Astrocyte (in vitro differentiated cells and primary cell): ENCODE measurements at regions not wholly inside any gene's neighbourhood (a gene's known extent, or its start where the extent isn't known, plus 50 kb on each side); places are given as distances from the start of the nearest gene placed in this dataset.

Source experiments
- EZH2 ChIP-seq: IDR thresholded peaks from 2 replicates; pipeline ENCODE4 v1.6.1; 2012; ENCODE audit warnings: mild to moderate bottlenecking, low read length, inconsistent platforms; ENCODE audit not compliant: insufficient read depth
- TF ChIP-seq, protein P1 (sequence below): IDR thresholded peaks from 2 replicates; pipeline ENCODE4 v1.5.1; 2011; ENCODE audit warnings: low read depth, mild to moderate bottlenecking, inconsistent platforms, low read length, moderate library complexity; ENCODE audit not compliant: insufficient read depth

DNA sequence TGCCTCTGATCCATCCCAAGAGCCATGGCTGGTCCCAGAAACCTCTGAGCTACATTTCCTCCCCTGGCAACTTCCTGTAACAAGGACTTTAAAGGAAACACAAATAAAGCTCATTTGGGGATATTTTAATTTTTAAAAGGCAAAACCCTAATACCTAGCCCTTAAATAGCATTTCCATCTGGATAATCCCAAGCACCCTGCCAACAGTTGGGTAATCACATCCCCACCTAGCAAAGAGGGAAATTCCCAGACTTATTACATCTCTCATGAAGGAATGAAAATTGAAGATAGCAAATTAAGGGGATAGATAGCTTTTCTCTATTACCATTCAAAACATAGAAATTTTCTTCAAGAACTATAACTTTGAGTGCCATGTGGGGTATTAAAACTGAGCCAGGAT lies 213.7 kb upstream of the BMP4 start:
- TF ChIP-seq, protein P1, sequence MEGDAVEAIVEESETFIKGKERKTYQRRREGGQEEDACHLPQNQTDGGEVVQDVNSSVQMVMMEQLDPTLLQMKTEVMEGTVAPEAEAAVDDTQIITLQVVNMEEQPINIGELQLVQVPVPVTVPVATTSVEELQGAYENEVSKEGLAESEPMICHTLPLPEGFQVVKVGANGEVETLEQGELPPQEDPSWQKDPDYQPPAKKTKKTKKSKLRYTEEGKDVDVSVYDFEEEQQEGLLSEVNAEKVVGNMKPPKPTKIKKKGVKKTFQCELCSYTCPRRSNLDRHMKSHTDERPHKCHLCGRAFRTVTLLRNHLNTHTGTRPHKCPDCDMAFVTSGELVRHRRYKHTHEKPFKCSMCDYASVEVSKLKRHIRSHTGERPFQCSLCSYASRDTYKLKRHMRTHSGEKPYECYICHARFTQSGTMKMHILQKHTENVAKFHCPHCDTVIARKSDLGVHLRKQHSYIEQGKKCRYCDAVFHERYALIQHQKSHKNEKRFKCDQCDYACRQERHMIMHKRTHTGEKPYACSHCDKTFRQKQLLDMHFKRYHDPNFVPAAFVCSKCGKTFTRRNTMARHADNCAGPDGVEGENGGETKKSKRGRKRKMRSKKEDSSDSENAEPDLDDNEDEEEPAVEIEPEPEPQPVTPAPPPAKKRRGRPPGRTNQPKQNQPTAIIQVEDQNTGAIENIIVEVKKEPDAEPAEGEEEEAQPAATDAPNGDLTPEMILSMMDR: no peak
- TF ChIP-seq EZH2: no peak
